GM18870 (cell line): ENCODE measurements at regions not wholly inside any gene's neighbourhood (a gene's known extent, or its start where the extent isn't known, plus 50 kb on each side); places are given as distances from the start of the nearest gene placed in this dataset.
A peak's percentile ranks its signal among the peaks of the same experiment; 100 is the strongest.

ENCODE experiments used
- ATAC-seq: cut with Tn5 transposase; IDR thresholded peaks from one replicate; pipeline ENCODE4 v1.9.1; 2021; ENCODE audit warnings: moderate library complexity; ENCODE audit not compliant: unreplicated experiment

- no peak for ATAC-seq
These were observed 165.8 kb downstream of the UBE2E3 start for GRCh38 chr2:181146171-181146570.

GRCh38 chr2:181149056-181149455 lies 168.7 kb downstream of the UBE2E3 start:
- no peak for ATAC-seq

GRCh38 chr2:181152226-181152625 lies 171.8 kb downstream of the UBE2E3 start:
- no peak for ATAC-seq

GRCh38 chr2:181152701-181153100 lies 172.3 kb downstream of the UBE2E3 start:
- ATAC-seq: no peak

GRCh38 chr2:181153886-181154285 lies 173.5 kb downstream of the UBE2E3 start:
- ATAC-seq: no peak

GRCh38 chr2:181157326-181157725 lies 176.9 kb downstream of the UBE2E3 start:
- no peak for ATAC-seq

- ATAC-seq: no peak
These were observed 178.0 kb downstream of the UBE2E3 start for GRCh38 chr2:181158427-181158826.

- ATAC-seq: no peak
These were observed 181.2 kb downstream of the UBE2E3 start for GRCh38 chr2:181161615-181162014.

- ATAC-seq: peak; percentile 35
These were observed 182.7 kb downstream of the UBE2E3 start for GRCh38 chr2:181163139-181163538.

GRCh38 chr2:181163691-181164090 lies 183.3 kb downstream of the UBE2E3 start:
- no peak for ATAC-seq

GRCh38 chr2:181164699-181165098 lies 184.3 kb downstream of the UBE2E3 start:
- peak; percentile 47 for ATAC-seq

GRCh38 chr2:181165199-181165868 lies 184.9 kb downstream of the UBE2E3 start:
- ATAC-seq: peak; percentile 74

- no peak for ATAC-seq
These were observed 189.1 kb downstream of the UBE2E3 start for GRCh38 chr2:181169503-181169902.

- ATAC-seq: no peak
These were observed 189.9 kb downstream of the UBE2E3 start for GRCh38 chr2:181170256-181170655.

GRCh38 chr2:181172676-181173075 lies 192.3 kb downstream of the UBE2E3 start:
- no peak for ATAC-seq

- ATAC-seq: no peak
These were observed 194.5 kb downstream of the UBE2E3 start for GRCh38 chr2:181174611-181175580.

GRCh38 chr2:181176540-181176939 lies 196.1 kb downstream of the UBE2E3 start:
- ATAC-seq: no peak

- no peak for ATAC-seq
These were observed 197.0 kb downstream of the UBE2E3 start for GRCh38 chr2:181177376-181177775.

GRCh38 chr2:181178130-181178529 lies 197.7 kb downstream of the UBE2E3 start:
- no peak for ATAC-seq

- ATAC-seq: no peak
These were observed 198.5 kb downstream of the UBE2E3 start for GRCh38 chr2:181178823-181179412.

- peak; percentile 96 for ATAC-seq
These were observed 203.6 kb downstream of the UBE2E3 start for GRCh38 chr2:181183878-181184542.
